Uterus (tissue), 3 donors: ENCODE measurements at regions not wholly inside any gene's neighbourhood (a gene's known extent, or its start where the extent isn't known, plus 50 kb on each side); places are given as distances from the start of the nearest gene placed in this dataset.

Experiments used
- DNase-seq, 2 donors: peaks; one replicate each; pipeline ENCODE4 v3.0.0-alpha.2; 2019 to 2020
- H3K27ac ChIP-seq, 2 donors: fragments of 200-600 bp; sonication (generic); 1 replicate in 1 of 2; 2 replicates in 1 of 2; pipeline ENCODE4 v1.5.1; 2016 to 2018
- H3K27me3 ChIP-seq, 2 donors: fragments of 200-600 bp; sonication (generic); one replicate each; pipeline ENCODE4 v1.5.1; 2018 to 2019; ENCODE audit warnings: control low read depth in 1 of 2
- H3K36me3 ChIP-seq, 2 donors: fragments of 200-600 bp; sonication (generic); one replicate each; pipeline ENCODE4 v1.5.1; 2019; ENCODE audit warnings: control low read depth in 1 of 2
- H3K4me1 ChIP-seq, 2 donors: fragments of 200-600 bp; sonication (generic); one replicate each; pipeline ENCODE4 v1.5.1; 2018 to 2019; ENCODE audit warnings: control low read depth in 1 of 2
- H3K4me3 ChIP-seq, 2 donors: fragments of 200-600 bp; sonication (generic); 1 replicate in 1 of 2; 2 replicates in 1 of 2; pipeline ENCODE4 v1.5.1; 2018 to 2019; ENCODE audit warnings: mild to moderate bottlenecking in 1 of 2
- H3K9me3 ChIP-seq, 2 donors: fragments of 200-600 bp; sonication (generic); one replicate each; pipeline ENCODE4 v1.5.1; 2019; ENCODE audit warnings: control low read depth in 1 of 2
- CTCF ChIP-seq, 4 experiments: fragments of 200-600 bp in 2 of 4; fragments of 450-650 bp in 2 of 4; sonication (generic) in 2 of 4; IDR thresholded peaks; one replicate each; pipeline ENCODE4 v1.5.1; 2016 to 2019; ENCODE audit warnings: antibody characterized with exemption in 4 of 4, mild to moderate bottlenecking in 2 of 4, moderate library complexity in 1 of 4
- POLR2A ChIP-seq, 2 donors: fragments of 450-650 bp; IDR thresholded peaks; one replicate each; pipeline ENCODE4 v1.6.1; 2016; ENCODE audit warnings: antibody characterized with exemption in 2 of 2, mild to moderate bottlenecking in 1 of 2, moderate library complexity in 1 of 2
- intact Hi-C: fragments of 100-400 bp; cut with DNase I; formaldehyde crosslinking; loops from one replicate; pipeline ENCODE4 v1.15.1; 2023; ENCODE audit warnings: low total_unique reads
- donor health status: DM: yes; HTN: yes; CAD: no.

DNA sequence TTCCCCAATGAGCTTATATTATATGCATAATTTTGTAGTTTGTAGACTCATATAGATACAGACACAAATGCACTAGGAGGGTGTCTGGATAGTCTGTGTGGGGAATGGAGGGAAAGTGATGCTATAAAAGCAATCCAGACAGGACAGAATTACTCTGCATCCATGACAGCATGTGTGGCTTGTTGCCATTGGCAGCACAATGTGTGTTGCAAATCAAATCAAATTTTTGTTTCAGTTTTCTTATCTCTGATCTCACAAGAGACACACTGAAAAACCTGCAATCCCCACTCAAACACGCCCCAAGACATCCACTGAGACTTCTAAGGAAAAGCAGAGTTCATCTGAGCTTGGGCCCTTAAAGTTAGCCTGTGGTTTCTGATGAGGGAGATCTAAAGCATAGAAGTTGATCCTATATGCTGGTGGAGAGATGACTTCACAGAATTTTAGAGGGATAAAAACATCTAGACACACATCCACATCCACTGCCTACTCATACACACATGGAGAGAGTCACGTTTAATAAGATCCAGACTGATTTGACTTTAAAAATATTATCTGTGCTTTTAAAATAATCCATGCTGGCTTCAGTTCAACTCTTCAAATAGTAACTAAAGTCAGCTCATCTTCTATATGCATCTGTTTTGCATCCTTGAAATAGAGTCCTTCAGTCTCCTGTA lies 313.0 kb upstream of the PLXNA2 start:
- H3K4me3 ChIP-seq = no peak overlapping the region
- DNase-seq = no peak
- H3K27ac ChIP-seq = no peak overlapping the region
- H3K36me3 ChIP-seq = no peaks in the 10 kb centered on the region
- no peaks in the 10 kb centered on the region for H3K9me3 ChIP-seq
- no peak for TF ChIP-seq POLR2A (IDR thresholded peaks at IDR 0.05)
- no peak for TF ChIP-seq CTCF (IDR thresholded peaks at IDR 0.05)
- H3K4me1 ChIP-seq = no peaks in the 10 kb centered on the region
- intact Hi-C loops = no loop called here
- H3K27me3 ChIP-seq = no peaks in the 10 kb centered on the region

- Histone ChIP-seq H3K27ac (no peak overlapping the region), H3K9me3 (no peaks in the 10 kb centered on the region), H3K36me3 (no peaks in the 10 kb centered on the region), H3K27me3 (no peaks in the 10 kb centered on the region), H3K4me1 (no peaks in the 10 kb centered on the region), H3K4me3 (no peak overlapping the region)
- no peak for DNase-seq
- TF ChIP-seq CTCF (IDR thresholded peaks at IDR 0.05) = no peak
- no peak for TF ChIP-seq POLR2A (IDR thresholded peaks at IDR 0.05)
- intact Hi-C loops = no loop called here
These were observed 313.5 kb upstream of the PLXNA2 start for GRCh38 chr1:208557723-208558094.

DNA sequence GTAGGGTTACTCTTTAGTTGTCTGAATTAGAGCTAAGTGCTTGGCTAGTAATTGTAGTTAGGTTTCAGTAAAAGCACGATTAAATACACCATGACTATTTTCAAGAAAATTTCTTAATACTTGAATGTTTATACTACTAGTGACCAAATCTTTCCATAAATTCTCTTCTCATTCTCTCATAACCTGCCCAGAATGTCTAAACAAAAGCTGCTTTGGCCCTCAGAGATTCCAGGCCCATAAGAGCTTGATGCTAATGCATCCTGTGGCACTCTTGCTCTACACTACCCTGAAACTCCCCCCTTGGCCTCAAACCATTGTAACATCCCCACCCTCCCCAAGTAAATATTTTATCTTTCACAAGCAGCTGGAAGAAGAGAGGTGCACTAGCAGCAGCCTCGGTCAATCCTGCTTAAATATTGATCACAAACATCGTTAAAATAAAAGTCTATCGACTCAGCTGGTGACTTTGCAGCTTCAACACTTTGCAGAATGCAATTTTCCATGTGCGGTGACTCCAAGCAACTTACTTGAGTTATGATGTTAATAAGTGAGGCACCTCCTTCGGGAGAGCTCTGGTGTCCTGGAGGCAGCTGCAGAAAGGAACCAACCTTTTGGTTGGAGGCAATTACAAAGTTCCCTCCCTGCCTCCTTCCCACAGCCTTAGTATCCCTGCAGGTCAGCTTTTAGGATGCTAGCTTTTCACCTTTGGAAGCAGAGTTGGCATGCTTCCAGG lies 315.6 kb upstream of the PLXNA2 start:
- no peak overlapping the region for H3K4me3 ChIP-seq
- no peaks in the 10 kb centered on the region for H3K27me3 ChIP-seq
- no peaks in the 10 kb centered on the region for H3K36me3 ChIP-seq
- intact Hi-C loops = no loop called here
- H3K27ac ChIP-seq = no peak overlapping the region
- DNase-seq = no peak
- H3K4me1 ChIP-seq = no peaks in the 10 kb centered on the region
- H3K9me3 ChIP-seq = no peaks in the 10 kb centered on the region
- TF ChIP-seq CTCF (IDR thresholded peaks at IDR 0.05) (no peak), POLR2A (IDR thresholded peaks at IDR 0.05) (no peak)

DNA sequence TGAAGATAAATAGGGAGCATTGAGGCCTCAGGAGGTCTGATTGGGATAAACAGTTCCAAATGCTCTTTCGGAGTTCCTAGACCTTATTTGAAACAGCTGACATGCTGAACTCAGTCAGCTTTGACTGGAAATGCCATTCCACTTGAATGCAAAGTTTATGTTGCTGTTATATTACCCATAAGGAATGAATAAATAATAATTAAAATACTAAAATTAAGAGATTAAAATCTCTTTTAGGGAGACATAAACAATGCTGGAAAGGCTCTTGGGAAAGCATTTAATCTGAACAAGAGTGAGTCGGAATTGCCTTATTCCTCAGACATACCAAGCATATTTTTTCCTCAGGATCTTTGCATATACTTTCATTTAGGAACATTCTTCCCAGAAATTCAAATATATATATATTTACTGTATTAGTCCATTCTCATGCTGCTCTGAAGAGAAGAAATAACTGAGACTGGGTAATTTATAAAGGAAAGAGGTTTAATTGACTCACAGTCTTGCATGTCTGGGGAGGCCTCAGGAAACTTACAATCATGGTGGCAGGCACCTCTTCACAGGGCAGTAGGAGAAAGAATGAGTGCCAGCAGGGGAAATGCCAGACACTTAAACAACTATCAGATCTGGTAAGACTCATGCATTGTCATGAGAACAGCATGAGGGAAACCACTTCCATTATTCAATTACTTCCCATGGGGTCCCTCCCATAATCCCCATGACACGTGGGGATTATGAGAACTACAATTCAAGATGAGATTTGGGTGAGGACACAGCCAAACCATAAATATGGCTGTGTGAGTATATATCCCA lies 318.2 kb upstream of the PLXNA2 start:
- TF ChIP-seq POLR2A (IDR thresholded peaks at IDR 0.05) (no peak), CTCF (IDR thresholded peaks at IDR 0.05) (no peak)
- no peaks in the 10 kb centered on the region for H3K9me3 ChIP-seq
- no peaks in the 10 kb centered on the region for H3K4me1 ChIP-seq
- H3K27ac ChIP-seq = no peak overlapping the region
- intact Hi-C loops = no loop called here
- H3K4me3 ChIP-seq = no peak overlapping the region
- no peaks in the 10 kb centered on the region for H3K36me3 ChIP-seq
- DNase-seq = no peak
- H3K27me3 ChIP-seq = no peaks in the 10 kb centered on the region

GRCh38 chr1:208564466-208564865 lies 320.3 kb upstream of the PLXNA2 start:
- Histone ChIP-seq H3K9me3 (no peaks in the 10 kb centered on the region), H3K27ac (no peak overlapping the region), H3K36me3 (no peaks in the 10 kb centered on the region), H3K4me1 (no peaks in the 10 kb centered on the region), H3K4me3 (no peak overlapping the region), H3K27me3 (no peaks in the 10 kb centered on the region)
- TF ChIP-seq POLR2A (IDR thresholded peaks at IDR 0.05) (no peak), CTCF (IDR thresholded peaks at IDR 0.05) (no peak)
- intact Hi-C loops = no loop called here
- DNase-seq = no peak
